ENCODE measurements at regions not wholly inside any gene's neighbourhood (a gene's known extent, or its start where the extent isn't known, plus 50 kb on each side); places are given as distances from the start of the nearest gene placed in this dataset.
A peak's percentile ranks its signal among the peaks of the same experiment; 100 is the strongest.
"Not testable (repeated sequence)": the region's sequence is repeated elsewhere in the genome, so short reads cannot be mapped to it uniquely, and the experiment has no call there.

GRCh38 chr20:8994045-8994444 lies 74.8 kb upstream of the PLCB4 start:
- H3K4me3 ChIP-seq (ENCODE audit: low read depth, low read length), result no peak overlapping the region

DNA sequence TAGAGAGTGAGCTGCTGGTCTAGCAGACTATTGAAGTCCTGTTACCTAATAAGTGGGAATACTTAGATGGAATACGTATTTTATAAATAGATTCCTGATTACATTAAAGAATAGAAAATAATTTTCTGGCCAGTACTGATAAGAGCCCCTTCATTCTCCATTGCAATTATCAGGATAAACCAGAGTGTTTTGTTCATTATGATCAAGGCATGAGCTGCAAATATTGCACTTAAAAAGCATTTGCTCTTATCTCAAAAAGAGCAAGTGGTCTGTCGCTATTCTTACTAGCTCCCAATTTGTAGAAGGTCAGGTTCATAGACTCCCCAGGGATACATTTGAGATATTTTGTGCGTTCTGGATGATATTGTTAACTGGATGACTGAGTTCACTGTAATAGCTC lies 73.1 kb upstream of the PLCB4 start:
- no peak overlapping the region for H3K4me3 ChIP-seq (ENCODE audit: low read depth, low read length)
- DNase-seq (ENCODE audit: low read depth), result no peak
- TF ChIP-seq, protein P1, sequence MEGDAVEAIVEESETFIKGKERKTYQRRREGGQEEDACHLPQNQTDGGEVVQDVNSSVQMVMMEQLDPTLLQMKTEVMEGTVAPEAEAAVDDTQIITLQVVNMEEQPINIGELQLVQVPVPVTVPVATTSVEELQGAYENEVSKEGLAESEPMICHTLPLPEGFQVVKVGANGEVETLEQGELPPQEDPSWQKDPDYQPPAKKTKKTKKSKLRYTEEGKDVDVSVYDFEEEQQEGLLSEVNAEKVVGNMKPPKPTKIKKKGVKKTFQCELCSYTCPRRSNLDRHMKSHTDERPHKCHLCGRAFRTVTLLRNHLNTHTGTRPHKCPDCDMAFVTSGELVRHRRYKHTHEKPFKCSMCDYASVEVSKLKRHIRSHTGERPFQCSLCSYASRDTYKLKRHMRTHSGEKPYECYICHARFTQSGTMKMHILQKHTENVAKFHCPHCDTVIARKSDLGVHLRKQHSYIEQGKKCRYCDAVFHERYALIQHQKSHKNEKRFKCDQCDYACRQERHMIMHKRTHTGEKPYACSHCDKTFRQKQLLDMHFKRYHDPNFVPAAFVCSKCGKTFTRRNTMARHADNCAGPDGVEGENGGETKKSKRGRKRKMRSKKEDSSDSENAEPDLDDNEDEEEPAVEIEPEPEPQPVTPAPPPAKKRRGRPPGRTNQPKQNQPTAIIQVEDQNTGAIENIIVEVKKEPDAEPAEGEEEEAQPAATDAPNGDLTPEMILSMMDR (IDR thresholded peaks at IDR 0.05; ENCODE audit: low read depth, low read length), result no peak
- TF ChIP-seq, protein P2, sequence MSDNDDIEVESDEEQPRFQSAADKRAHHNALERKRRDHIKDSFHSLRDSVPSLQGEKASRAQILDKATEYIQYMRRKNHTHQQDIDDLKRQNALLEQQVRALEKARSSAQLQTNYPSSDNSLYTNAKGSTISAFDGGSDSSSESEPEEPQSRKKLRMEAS (IDR thresholded peaks at IDR 0.05; ENCODE audit: low read depth, low read length), result no peak
- TF ChIP-seq POLR2A (IDR thresholded peaks at IDR 0.05; ENCODE audit: extremely low read depth, insufficient read length) (no peak), MYC (IDR thresholded peaks at IDR 0.05; ENCODE audit: low read depth, low read length) (no peak)

More at GRCh38 chr20:8994045-8994444, 74.8 kb upstream of the PLCB4 start:
- TF ChIP-seq, protein P1 (IDR thresholded peaks at IDR 0.05; ENCODE audit: low read depth, low read length), result no peak
- TF ChIP-seq POLR2A (IDR thresholded peaks at IDR 0.05; ENCODE audit: extremely low read depth, insufficient read length) (no peak), MYC (IDR thresholded peaks at IDR 0.05; ENCODE audit: low read depth, low read length) (no peak)
- TF ChIP-seq, protein P2 (IDR thresholded peaks at IDR 0.05; ENCODE audit: low read depth, low read length), result no peak
- peak; percentile 3 for DNase-seq (ENCODE audit: low read depth)

- TF ChIP-seq POLR2A (IDR thresholded peaks at IDR 0.05; ENCODE audit: extremely low read depth, insufficient read length) (no peak), MYC (IDR thresholded peaks at IDR 0.05; ENCODE audit: low read depth, low read length) (no peak)
- TF ChIP-seq, protein P1 (IDR thresholded peaks at IDR 0.05; ENCODE audit: low read depth, low read length), result no peak
- TF ChIP-seq, protein P2 (IDR thresholded peaks at IDR 0.05; ENCODE audit: low read depth, low read length), result no peak
- no peak for DNase-seq (ENCODE audit: low read depth)
- H3K4me3 ChIP-seq (ENCODE audit: low read depth, low read length), result no peak overlapping the region
Observed at GRCh38 chr20:8996817-8997512, 71.9 kb upstream of the PLCB4 start.

DNA sequence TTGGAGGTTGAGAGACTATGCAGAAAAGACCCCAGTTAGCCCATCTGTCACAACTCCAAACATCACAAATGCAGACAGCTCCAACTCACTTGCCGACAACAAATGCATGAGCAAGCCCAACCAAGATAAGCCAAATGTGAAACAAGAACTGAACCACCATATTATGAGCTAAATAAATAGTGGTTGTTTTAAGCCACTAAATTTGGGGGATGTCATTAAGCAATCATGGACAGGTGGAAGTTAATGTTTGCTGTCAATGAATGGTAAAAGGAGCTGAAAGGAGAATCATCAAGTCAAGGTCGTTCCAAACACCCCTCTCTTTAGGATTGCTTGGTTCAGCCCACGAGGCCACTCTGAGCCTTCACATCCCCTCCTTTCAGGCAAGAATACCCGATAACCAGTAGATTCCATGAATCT lies 71.2 kb upstream of the PLCB4 start:
- H3K4me3 ChIP-seq (ENCODE audit: low read depth, low read length), result no peak overlapping the region
- TF ChIP-seq, protein P2 (IDR thresholded peaks at IDR 0.05; ENCODE audit: low read depth, low read length), result no peak
- TF ChIP-seq POLR2A (IDR thresholded peaks at IDR 0.05; ENCODE audit: extremely low read depth, insufficient read length) (no peak), MYC (IDR thresholded peaks at IDR 0.05; ENCODE audit: low read depth, low read length) (no peak)
- TF ChIP-seq, protein P1 (IDR thresholded peaks at IDR 0.05; ENCODE audit: low read depth, low read length), result no peak
- DNase-seq (ENCODE audit: low read depth), result no peak

GRCh38 chr20:9011121-9011520 lies 57.8 kb upstream of the PLCB4 start:
- TF ChIP-seq MYC (IDR thresholded peaks at IDR 0.05; ENCODE audit: low read depth, low read length) (no peak), POLR2A (IDR thresholded peaks at IDR 0.05; ENCODE audit: extremely low read depth, insufficient read length) (no peak)
- TF ChIP-seq, protein P1 (IDR thresholded peaks at IDR 0.05; ENCODE audit: low read depth, low read length), result no peak
- TF ChIP-seq, protein P2 (IDR thresholded peaks at IDR 0.05; ENCODE audit: low read depth, low read length), result no peak
- no peak for DNase-seq (ENCODE audit: low read depth)
- no peak overlapping the region for H3K4me3 ChIP-seq (ENCODE audit: low read depth, low read length)

- not testable (repeated sequence) for H3K4me3 ChIP-seq (ENCODE audit: low read depth, low read length); DNase-seq (ENCODE audit: low read depth)
Observed at GRCh38 chr20:9015232-9015983, 53.5 kb upstream of the PLCB4 start.
